HEK293 (cell line): ENCODE measurements at regions not wholly inside any gene's neighbourhood (a gene's known extent, or its start where the extent isn't known, plus 50 kb on each side); places are given as distances from the start of the nearest gene placed in this dataset.

Experiments used
- CTCF ChIA-PET: fragments of 350-600 bp; formaldehyde crosslinking; extraction: SDS; loops from one replicate; lab custom pipeline; 2021; ENCODE audit warnings: antibody characterized with exemption; lab: Yijun Ruan, JAX
- POLR2A ChIA-PET: fragments of 300-600 bp; formaldehyde crosslinking; extraction: SDS; loops from one replicate; lab custom pipeline; 2020; ENCODE audit warnings: antibody characterized with exemption, inconsistent platforms; lab: Yijun Ruan, JAX
- H3K27ac ChIP-seq: fragments of 200-500 bp; sonication (Bioruptor generic); 2 replicates; pipeline ENCODE4 v1.5.1; 2014; ENCODE audit warnings: low read depth, low read length, control low read depth, inconsistent platforms; ENCODE audit errors: extremely low read depth
- H3K36me3 ChIP-seq, 2 experiments: fragments of 200-500 bp in 1 of 2; sonication (Bioruptor generic) in 1 of 2; 1 replicate in 1 of 2; 2 replicates in 1 of 2; pipeline ENCODE4 v1.5.1; 2014 to 2017; ENCODE audit warnings: inconsistent platforms in 2 of 2, low read length in 2 of 2; ENCODE audit not compliant: control insufficient read depth in 2 of 2, insufficient read depth in 1 of 2
- H3K4me1 ChIP-seq: fragments of 200-500 bp; sonication (Bioruptor generic); 2 replicates; pipeline ENCODE4 v1.5.1; 2014; ENCODE audit warnings: mild to moderate bottlenecking, low read length, inconsistent platforms; ENCODE audit not compliant: control insufficient read depth, insufficient read depth
- H3K4me3 ChIP-seq: 2 replicates; pipeline ENCODE4 v1.5.1; 2011; ENCODE audit warnings: low read depth, mild to moderate bottlenecking, control low read depth, low read length, moderate library complexity
- H3K9me3 ChIP-seq: fragments of 200-500 bp; sonication (Bioruptor generic); 2 replicates; pipeline ENCODE4 v1.5.1; 2014; ENCODE audit warnings: low read depth, low read length, inconsistent platforms; ENCODE audit not compliant: control insufficient read depth, insufficient read depth
- GLI4 ChIP-seq: fragments of 450-650 bp; formaldehyde crosslinking; IDR thresholded peaks from 2 replicates; pipeline ENCODE4 v1.5.1; 2016; ENCODE audit warnings: missing biosample characterization, missing genetic modification characterization
- KLF16 ChIP-seq: fragments of 450-650 bp; formaldehyde crosslinking; IDR thresholded peaks from 2 replicates; pipeline ENCODE4 v1.5.1; 2017; ENCODE audit warnings: missing biosample characterization, missing genetic modification characterization
- KLF17 ChIP-seq: fragments of 450-650 bp; formaldehyde crosslinking; IDR thresholded peaks from 2 replicates; pipeline ENCODE4 v1.5.1; 2016; ENCODE audit warnings: missing biosample characterization, missing genetic modification characterization
- MEIS1 ChIP-seq: sonication (generic); formaldehyde crosslinking; IDR thresholded peaks from 2 replicates; pipeline ENCODE4 v1.8.1; 2022; ENCODE audit warnings: missing genetic modification reagents, mild to moderate bottlenecking, borderline replicate concordance
- ZBTB1 ChIP-seq: fragments of 450-650 bp; formaldehyde crosslinking; IDR thresholded peaks from 2 replicates; pipeline ENCODE4 v1.5.1; 2016; ENCODE audit warnings: missing biosample characterization, missing genetic modification characterization
- ZBTB10 ChIP-seq: fragments of 450-650 bp; formaldehyde crosslinking; IDR thresholded peaks from 2 replicates; pipeline ENCODE4 v1.5.1; 2016; ENCODE audit warnings: missing biosample characterization, missing genetic modification characterization
- ZBTB49 ChIP-seq: fragments of 450-650 bp; formaldehyde crosslinking; IDR thresholded peaks from 2 replicates; pipeline ENCODE4 v1.5.1; 2016; ENCODE audit warnings: missing biosample characterization, missing genetic modification characterization, low read depth
- ZNF239 ChIP-seq: fragments of 450-650 bp; formaldehyde crosslinking; IDR thresholded peaks from 2 replicates; pipeline ENCODE4 v1.5.1; 2016; ENCODE audit warnings: missing biosample characterization, missing genetic modification characterization
- ZNF311 ChIP-seq: fragments of 450-650 bp; formaldehyde crosslinking; IDR thresholded peaks from 2 replicates; pipeline ENCODE4 v1.5.1; 2017; ENCODE audit warnings: missing biosample characterization, missing genetic modification characterization, borderline replicate concordance
- ZNF362 ChIP-seq: fragments of 450-650 bp; formaldehyde crosslinking; IDR thresholded peaks from 2 replicates; pipeline ENCODE4 v1.5.1; 2016; ENCODE audit warnings: missing biosample characterization, missing genetic modification characterization
- ZNF391 ChIP-seq: fragments of 450-650 bp; formaldehyde crosslinking; IDR thresholded peaks from 2 replicates; pipeline ENCODE4 v1.5.1; 2016; ENCODE audit warnings: low read depth, missing biosample characterization, missing genetic modification characterization, borderline replicate concordance
- ZNF404 ChIP-seq: fragments of 450-650 bp; formaldehyde crosslinking; IDR thresholded peaks from 2 replicates; pipeline ENCODE4 v1.5.1; 2017; ENCODE audit warnings: missing biosample characterization, missing genetic modification characterization
- ZNF416 ChIP-seq: fragments of 450-650 bp; formaldehyde crosslinking; IDR thresholded peaks from 2 replicates; pipeline ENCODE4 v1.5.1; 2016; ENCODE audit warnings: missing biosample characterization, missing genetic modification characterization
- ZNF423 ChIP-seq: fragments of 450-650 bp; formaldehyde crosslinking; IDR thresholded peaks from 2 replicates; pipeline ENCODE4 v1.5.1; 2016; ENCODE audit warnings: missing biosample characterization, missing genetic modification characterization
- ZNF488 ChIP-seq: fragments of 450-650 bp; formaldehyde crosslinking; IDR thresholded peaks from 2 replicates; pipeline ENCODE4 v1.5.1; 2016; ENCODE audit warnings: missing biosample characterization, missing genetic modification characterization
- ZNF510 ChIP-seq: fragments of 450-650 bp; formaldehyde crosslinking; IDR thresholded peaks from 2 replicates; pipeline ENCODE4 v1.5.1; 2018; ENCODE audit warnings: mild to moderate bottlenecking, missing genetic modification characterization, missing biosample characterization; ENCODE audit not compliant: insufficient replicate concordance
- ZNF514 ChIP-seq: fragments of 450-650 bp; formaldehyde crosslinking; IDR thresholded peaks from 2 replicates; pipeline ENCODE4 v1.5.1; 2016; ENCODE audit warnings: missing biosample characterization, missing genetic modification characterization
- ZNF558 ChIP-seq: fragments of 450-650 bp; formaldehyde crosslinking; IDR thresholded peaks from 2 replicates; pipeline ENCODE4 v1.5.1; 2016; ENCODE audit warnings: missing biosample characterization, missing genetic modification characterization
- ZNF623 ChIP-seq: fragments of 450-650 bp; formaldehyde crosslinking; IDR thresholded peaks from 2 replicates; pipeline ENCODE4 v1.5.1; 2016; ENCODE audit warnings: missing biosample characterization, missing genetic modification characterization
- ZNF624 ChIP-seq: fragments of 450-650 bp; formaldehyde crosslinking; IDR thresholded peaks from 2 replicates; pipeline ENCODE4 v1.5.1; 2017; ENCODE audit warnings: missing biosample characterization, missing genetic modification characterization
- ZNF660 ChIP-seq: fragments of 450-650 bp; IDR thresholded peaks from 2 replicates; pipeline ENCODE4 v1.5.1; 2018; ENCODE audit warnings: missing biosample characterization, mild to moderate bottlenecking, missing genetic modification characterization
- ZNF692 ChIP-seq: fragments of 450-650 bp; formaldehyde crosslinking; IDR thresholded peaks from 2 replicates; pipeline ENCODE4 v1.5.1; 2016; ENCODE audit warnings: missing biosample characterization, missing genetic modification characterization
- ZNF777 ChIP-seq: fragments of 450-650 bp; formaldehyde crosslinking; IDR thresholded peaks from 2 replicates; pipeline ENCODE4 v1.5.1; 2017; ENCODE audit warnings: missing biosample characterization, missing genetic modification characterization, borderline replicate concordance
- ZNF791 ChIP-seq: fragments of 450-650 bp; formaldehyde crosslinking; IDR thresholded peaks from 2 replicates; pipeline ENCODE4 v1.5.1; 2016; ENCODE audit warnings: missing biosample characterization, missing genetic modification characterization
- ZSCAN30 ChIP-seq: fragments of 450-650 bp; IDR thresholded peaks from 2 replicates; pipeline ENCODE4 v1.5.1; 2018; ENCODE audit warnings: missing biosample characterization, mild to moderate bottlenecking, missing genetic modification characterization, moderate library complexity
- ZXDB ChIP-seq: fragments of 450-650 bp; formaldehyde crosslinking; IDR thresholded peaks from 2 replicates; pipeline ENCODE4 v1.5.1; 2016; ENCODE audit warnings: missing biosample characterization, missing genetic modification characterization

- TF ChIP-seq ZNF791 (tag by site-specific recombination) (no peak), MEIS1 (CRISPR knock-in tag) (no peak), ZNF488 (tag by site-specific recombination) (no peak), ZNF510 (tag by site-specific recombination) (no peak), ZNF514 (no peak), ZNF423 (tag by site-specific recombination) (no peak), ZNF416 (tag by site-specific recombination) (no peak), ZBTB49 (tag by site-specific recombination) (no peak)
- TF ChIP-seq, all 188 proteins: peak for 0
- Histone ChIP-seq H3K27ac (no peak overlapping the region), H3K36me3 (no peaks in the 10 kb centered on the region), H3K9me3 (no peaks in the 10 kb centered on the region), H3K4me1 (no peaks in the 10 kb centered on the region), H3K4me3 (no peak overlapping the region)
- ChIA-PET CTCF (no interaction called here), POLR2A (no interaction called here)
Observed at GRCh38 chr11:80435345-80435744, 994.5 kb upstream of the TENM4 start.

- Histone ChIP-seq H3K9me3 (no peaks in the 10 kb centered on the region), H3K4me1 (no peaks in the 10 kb centered on the region), H3K4me3 (no peak overlapping the region), H3K36me3 (no peaks in the 10 kb centered on the region), H3K27ac (no peak overlapping the region)
- TF ChIP-seq ZNF404 (no peak), ZNF777 (tag by site-specific recombination) (no peak), ZNF558 (tag by site-specific recombination) (no peak), ZNF624 (tag by site-specific recombination) (no peak), KLF17 (tag by site-specific recombination) (no peak), ZNF623 (no peak), ZNF239 (no peak), ZBTB1 (tag by site-specific recombination) (no peak), ZNF391 (no peak), ZNF311 (tag by site-specific recombination) (no peak), ZSCAN30 (tag by site-specific recombination) (no peak), GLI4 (tag by site-specific recombination) (no peak), ZNF660 (tag by site-specific recombination) (no peak), KLF16 (tag by site-specific recombination) (no peak), ZXDB (no peak), ZNF692 (tag by site-specific recombination) (no peak), ZNF362 (tag by site-specific recombination) (no peak), ZBTB10 (tag by site-specific recombination) (no peak)
- CTCF ChIA-PET = no interaction called here
- POLR2A ChIA-PET = no interaction called here
Observed at GRCh38 chr11:80432057-80432456, 991.2 kb upstream of the TENM4 start.
